PC-3 (cell line): ENCODE measurements at regions not wholly inside any gene's neighbourhood (a gene's known extent, or its start where the extent isn't known, plus 50 kb on each side); places are given as distances from the start of the nearest gene placed in this dataset.

Experiments
- EZH2 ChIP-seq: fragments of 300-600 bp; sonication (generic); IDR thresholded peaks from one replicate; pipeline ENCODE4 v1.6.1; 2017; ENCODE audit warnings: antibody characterized with exemption, mild to moderate bottlenecking, low read length; ENCODE audit not compliant: unreplicated experiment
- TF ChIP-seq, protein P1 (sequence below): fragments of 300-600 bp; sonication (generic); conservative IDR thresholded peaks from 2 replicates; pipeline ENCODE4 v1.5.1; 2017; ENCODE audit warnings: antibody characterized with exemption, low read depth, mild to moderate bottlenecking, low read length

DNA sequence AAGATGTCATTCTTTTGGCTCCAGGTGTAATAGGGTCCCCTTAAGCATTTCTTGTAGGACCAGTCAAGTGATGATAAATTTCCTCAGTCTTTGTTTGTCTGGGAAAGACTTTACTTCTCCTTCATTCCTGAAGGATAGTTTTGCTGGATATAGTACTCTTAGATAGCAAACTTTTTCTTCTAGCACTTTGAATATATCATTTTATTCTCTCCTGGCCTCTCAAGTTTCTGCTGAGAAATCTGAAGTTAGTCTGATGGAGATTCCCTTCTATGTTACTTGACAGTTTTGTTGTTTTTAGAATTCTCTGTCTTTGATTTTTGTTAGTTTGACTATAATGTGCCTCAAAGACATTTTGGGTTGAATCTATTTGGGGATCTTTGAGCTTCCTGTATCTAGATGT is 181.2 kb upstream of the HES1 start:
- TF ChIP-seq EZH2, result no peak
- TF ChIP-seq, protein P1, sequence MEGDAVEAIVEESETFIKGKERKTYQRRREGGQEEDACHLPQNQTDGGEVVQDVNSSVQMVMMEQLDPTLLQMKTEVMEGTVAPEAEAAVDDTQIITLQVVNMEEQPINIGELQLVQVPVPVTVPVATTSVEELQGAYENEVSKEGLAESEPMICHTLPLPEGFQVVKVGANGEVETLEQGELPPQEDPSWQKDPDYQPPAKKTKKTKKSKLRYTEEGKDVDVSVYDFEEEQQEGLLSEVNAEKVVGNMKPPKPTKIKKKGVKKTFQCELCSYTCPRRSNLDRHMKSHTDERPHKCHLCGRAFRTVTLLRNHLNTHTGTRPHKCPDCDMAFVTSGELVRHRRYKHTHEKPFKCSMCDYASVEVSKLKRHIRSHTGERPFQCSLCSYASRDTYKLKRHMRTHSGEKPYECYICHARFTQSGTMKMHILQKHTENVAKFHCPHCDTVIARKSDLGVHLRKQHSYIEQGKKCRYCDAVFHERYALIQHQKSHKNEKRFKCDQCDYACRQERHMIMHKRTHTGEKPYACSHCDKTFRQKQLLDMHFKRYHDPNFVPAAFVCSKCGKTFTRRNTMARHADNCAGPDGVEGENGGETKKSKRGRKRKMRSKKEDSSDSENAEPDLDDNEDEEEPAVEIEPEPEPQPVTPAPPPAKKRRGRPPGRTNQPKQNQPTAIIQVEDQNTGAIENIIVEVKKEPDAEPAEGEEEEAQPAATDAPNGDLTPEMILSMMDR, result no peak
